ENCODE measurements at regions not wholly inside any gene's neighbourhood (a gene's known extent, or its start where the extent isn't known, plus 50 kb on each side); places are given as distances from the start of the nearest gene placed in this dataset.

- TF ChIP-seq POLR2AphosphoS5 (IDR thresholded peaks at IDR 0.05) (no peak), CTCF (IDR thresholded peaks at IDR 0.05) (no peak), EP300 (IDR thresholded peaks at IDR 0.05) (no peak), POLR2A (IDR thresholded peaks at IDR 0.05) (no peak)
Measured at GRCh38 chr2:193520709-193521458, 1326.2 kb upstream of the TMEFF2 start.

Measured in stomach (tissue), 4 donors.